RPMI7951 (cell line): ENCODE measurements at regions not wholly inside any gene's neighbourhood (a gene's known extent, or its start where the extent isn't known, plus 50 kb on each side); places are given as distances from the start of the nearest gene placed in this dataset.

Experiments
- DNase-seq: peaks from one replicate; pipeline ENCODE4 v3.0.0-alpha.2; 2012; ENCODE audit warnings: low read depth

DNA sequence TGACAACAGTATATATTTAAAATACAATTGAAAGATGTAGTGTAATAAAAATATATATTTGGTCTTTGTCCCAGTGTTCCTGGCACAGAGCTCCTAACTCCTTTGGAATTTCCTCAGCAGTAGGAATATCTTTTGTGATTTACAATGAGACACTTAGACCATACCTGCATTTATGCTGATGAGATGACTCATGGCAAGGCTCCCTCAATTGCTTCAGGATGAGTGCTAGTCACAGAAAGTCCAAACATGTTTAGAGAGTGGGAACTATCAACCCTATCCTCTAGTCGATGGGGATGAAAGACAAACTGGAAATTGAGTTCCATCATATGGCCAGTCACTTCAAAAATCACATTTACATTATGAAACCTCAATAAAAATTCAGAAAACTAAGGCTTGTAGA, 588.3 kb upstream of the LMCD1 start:
- DNase-seq = no peak

DNA sequence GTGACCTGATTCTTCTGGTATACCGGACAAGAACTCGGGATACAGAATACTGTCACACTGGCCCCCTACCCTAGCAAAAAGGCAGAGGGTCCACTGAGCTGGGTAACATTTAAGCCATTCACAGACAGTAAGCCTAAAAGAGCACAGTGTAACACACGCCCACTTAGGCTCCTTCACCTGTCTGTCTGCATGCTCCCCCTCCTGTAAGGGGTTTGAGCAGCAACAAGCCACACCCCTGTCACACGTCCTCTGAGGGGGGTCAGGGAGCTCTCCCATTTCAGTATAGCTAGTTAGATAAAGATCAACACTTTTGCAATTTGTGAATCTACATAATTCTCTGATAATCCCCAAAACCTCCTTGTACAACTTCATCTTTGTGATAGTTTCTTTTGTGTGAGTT, 586.3 kb upstream of the LMCD1 start:
- no peak for DNase-seq

DNA sequence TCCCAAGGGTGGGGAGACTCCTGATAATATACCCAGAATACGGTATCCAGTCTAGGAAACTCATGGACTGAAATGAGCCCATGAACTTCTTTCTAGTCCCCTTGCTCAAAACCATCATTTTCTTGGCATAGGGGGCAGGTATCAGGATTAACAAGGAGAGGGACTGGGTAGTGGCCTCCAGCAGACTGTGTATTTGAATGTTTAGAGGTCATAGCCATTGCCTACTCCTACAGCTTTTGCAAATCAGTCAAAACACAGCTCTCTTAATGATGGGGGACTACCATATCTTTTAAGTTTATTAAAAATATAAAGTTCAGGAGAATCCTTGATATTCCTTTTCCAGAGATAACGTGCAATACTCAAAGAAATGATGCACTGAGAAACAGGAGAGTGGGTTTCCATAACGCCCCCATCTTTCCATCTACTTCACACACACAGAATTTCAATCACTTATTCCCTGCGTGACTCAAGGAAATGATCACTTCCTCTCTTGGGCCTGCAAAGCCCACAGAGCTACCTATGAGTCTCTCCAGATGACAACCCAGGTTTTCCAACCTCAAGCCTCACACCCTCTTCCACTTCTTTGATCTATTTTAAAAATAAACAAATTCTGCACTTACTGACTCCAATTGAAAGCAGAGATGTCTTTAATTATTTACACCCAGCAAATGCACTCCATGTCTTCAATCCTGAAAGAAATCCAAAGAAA, 584.0 kb upstream of the LMCD1 start:
- no peak for DNase-seq

DNA sequence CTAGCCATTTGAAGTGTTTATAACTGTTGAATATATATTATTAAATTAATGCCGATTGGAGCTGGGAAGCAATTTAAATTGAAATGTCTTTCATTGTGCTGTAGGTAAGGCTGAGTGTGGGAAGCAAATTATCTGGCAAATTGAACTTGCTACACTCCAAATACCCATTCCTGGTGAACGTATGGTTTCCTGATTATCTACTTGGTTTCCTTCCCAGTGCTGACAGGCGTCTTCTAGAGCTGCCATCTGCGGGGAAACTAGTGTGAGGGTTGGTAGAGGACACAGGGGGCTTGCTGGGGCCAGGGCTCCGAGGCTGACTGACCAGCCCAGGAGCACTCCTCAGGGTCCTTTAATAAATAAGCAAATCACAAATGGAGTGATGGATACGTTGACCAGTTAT, 581.4 kb upstream of the LMCD1 start:
- no peak for DNase-seq

DNA sequence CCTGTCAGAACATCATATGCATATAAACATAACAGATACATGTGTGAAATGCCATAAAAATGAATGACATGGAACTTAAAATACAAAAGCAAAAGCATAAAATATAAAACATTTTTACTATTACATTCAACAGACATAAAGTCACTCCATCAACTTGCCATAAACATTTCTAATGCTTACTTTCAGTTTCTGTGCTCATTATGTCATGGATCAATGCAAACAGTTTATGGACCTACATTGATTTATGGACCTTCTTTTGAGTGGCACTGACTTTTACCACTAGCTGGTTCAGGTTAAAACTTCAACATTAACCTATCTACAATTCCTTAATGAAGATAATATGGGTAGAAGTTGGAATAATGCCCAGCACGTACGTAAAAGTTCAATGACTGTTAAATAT, 577.4 kb upstream of the LMCD1 start:
- DNase-seq = no peak

DNA sequence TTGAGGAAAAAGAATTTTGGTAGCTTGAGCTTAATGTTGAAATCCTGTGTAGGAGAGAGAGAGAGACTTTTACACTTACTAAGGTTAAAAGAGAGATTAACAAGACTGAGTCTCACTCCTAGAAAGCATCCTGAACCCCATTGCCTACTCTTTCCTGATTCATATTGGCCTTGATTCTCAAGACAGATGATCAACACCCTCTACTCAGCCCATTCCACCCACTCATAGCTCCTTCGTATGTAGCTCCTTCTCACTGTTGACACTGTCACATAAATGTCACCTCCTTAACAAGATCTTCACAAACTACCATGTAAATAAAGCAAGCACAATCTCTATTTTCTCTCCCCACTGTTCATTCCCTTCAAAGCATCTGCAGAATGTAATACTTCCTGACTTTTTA, 574.6 kb upstream of the LMCD1 start:
- DNase-seq = no peak

DNA sequence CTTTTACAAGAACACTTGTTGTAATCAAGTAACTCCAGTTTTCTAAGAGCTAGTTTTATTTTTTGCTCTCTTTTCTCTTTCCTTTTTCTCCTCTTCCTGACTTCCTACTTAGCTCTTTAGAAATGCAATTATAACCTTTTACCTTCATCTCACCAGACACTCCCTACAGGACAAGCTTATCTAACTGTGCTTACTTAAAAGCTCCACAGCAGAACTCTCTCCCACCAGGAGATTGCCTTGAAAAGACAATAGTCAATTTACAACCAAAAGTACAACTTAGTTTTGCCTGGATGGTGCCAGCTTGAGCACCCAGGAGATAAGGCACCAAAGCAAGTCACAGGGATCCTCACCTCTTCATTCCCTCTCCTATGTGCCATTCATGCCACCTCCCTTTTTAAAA, 573.8 kb upstream of the LMCD1 start:
- no peak for DNase-seq

DNA sequence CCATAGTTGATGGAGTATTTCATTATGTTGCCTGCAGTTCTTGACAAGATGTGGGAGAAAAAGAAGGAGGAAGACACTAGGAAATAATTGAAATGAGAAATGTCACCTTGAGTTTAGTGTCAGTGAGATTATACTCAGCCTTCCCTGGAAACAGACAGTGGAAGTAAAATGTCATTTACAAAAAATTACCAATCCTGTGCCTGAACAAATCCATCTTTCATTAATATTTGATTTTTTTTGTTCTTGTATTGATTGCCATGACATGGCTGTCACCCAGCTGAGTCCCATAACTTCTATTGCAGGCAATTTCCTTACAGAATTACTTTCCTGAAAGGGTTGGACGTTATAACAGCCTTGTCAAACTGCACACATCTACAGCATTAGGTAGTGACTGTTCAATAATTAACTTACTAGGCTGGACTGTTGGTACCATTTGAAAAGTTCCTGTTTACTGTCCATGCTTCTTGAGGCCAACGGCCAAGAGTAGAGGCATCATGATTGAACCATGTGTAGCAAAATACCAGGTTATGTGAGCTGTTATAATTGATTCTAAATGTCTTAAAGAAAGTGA, 572.2 kb upstream of the LMCD1 start:
- DNase-seq = no peak

DNA sequence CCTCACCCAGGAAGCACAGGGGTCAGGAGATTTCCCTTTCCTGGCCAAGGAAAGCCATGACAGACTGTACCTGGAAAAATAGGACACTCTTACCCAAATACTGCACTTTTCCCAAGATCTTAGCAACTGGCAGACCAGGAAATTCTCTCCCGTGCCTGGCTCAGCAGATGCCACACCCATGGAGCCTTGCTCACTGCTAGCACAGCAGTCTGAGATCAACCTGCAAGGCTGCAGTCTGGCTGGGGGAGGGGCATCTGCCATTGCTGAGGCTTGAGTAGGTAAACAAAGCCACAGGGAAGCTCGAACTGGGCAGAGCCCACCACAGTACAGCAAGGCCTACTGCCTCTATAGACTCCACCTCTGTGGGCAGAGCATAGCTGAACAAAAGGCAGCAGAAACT, 567.3 kb upstream of the LMCD1 start:
- no peak for DNase-seq

DNA sequence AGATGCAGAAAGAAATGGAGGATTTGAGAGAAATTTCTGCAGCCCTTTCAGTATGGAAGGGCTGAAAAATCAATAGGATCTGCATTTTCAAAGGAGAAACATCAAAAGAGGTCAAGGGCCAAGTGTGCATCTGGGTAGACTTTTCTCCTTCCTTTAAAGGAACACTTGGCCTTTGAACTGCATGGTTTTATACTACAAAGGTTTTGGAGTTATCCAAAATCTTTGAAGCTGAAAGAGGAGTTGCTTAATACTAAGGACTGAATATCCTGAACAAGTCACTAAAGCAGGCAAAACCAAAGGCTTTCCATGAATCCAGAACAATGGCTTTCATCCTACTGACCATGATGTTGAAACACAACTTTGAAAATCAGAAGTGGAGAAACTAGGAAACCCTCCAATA, 553.7 kb upstream of the LMCD1 start:
- DNase-seq = no peak

DNA sequence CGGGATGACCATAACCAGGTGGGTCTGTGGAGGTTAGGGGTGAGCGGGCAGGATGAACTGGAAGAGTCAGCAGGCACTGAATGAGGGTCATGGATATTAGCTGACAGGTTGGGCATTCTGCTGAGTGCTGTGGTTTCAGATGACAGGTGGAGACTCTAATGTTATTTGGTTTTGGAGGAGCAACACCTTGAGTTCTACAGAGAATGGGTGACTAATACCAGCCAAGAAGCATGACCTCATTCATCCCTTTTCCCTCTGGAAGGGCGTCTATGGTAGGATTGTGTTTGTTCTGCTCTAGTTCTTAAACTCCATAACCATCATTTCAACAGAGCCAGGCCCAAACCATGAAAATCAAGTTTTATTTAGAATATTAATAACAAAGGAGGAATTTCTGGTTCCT, 550.7 kb upstream of the LMCD1 start:
- DNase-seq = no peak

DNA sequence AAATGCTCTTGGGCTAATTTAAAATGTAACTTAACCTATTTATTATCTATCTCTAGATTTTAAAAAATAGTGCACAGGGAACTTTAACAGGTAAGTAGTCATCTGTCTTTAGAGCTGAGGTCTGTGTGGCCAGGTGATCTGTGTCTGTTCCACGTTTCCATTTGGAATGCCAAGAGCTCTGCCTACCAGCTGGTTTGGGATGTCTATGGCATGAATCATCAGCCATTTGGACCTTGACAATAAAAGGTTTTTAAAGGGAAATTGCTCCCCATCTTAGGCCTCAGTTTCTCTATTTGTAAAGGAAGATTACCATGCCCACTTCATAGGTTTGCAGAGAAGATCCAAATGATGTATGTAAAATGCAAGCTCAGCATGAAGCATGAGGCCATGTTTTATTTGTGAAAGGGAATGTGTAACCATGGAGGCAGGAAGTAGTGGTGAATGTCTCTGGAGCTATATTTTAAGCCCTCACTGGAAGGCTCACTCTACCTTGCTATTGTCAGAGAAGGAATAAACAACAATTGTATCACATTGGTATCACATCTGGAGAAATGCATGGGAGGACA, 548.1 kb upstream of the LMCD1 start:
- no peak for DNase-seq

DNA sequence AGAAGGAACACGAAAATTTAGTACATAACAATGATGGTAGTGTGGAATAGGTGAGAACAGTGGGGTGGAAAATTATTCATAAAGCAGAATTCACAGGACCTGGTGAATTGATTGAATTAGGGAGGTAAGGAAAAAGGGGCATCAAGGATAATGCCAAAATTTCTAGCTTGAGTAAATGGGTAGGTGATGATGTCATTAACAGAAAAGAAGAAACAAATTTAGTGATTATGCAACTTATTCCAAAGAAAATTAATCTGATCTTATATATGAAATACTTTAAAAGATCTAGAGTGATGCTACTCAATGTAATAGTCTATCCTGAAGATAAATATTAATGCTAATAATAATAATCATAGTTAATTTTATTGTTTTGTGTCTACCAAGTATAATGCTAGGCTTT, 544.6 kb upstream of the LMCD1 start:
- DNase-seq = no peak

DNA sequence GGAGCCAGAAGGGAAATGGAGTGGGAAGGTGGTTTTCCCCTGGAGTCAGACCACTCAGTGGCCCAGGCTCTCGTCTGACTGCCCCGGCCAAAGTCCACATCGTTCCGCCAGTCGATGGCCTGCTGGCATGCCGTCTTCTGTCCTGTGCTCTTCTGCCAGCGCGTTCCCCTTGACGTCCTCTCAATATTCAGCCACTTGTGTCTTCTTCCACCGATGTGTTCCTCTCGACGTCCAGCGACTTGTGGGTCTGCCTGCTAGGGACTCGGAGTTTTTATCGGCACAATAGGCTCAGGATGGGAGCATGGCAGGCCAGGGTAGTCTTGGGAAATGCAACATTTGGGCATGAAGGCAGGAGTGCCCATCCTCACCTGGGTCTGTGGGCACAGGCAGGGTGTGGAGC, 542.5 kb upstream of the LMCD1 start:
- no peak for DNase-seq

DNA sequence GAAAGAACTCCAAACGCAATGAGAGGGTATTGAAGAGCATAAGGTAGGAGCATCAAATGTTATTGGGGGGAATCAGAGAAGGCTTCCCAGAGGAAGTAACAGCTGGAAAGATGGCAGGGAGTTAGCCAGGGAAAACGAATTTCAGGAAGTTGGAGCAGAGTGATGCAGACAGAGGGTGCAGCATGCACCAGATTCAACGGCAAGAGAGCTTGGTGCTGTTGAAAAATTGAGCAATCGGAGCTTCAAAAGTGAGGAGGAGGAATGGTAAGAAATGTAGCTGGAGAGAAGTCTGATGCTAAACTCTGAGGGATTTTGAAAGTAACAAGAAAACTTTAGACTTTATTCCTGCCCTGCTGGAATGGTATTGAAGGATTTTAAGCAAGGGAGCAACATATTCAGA, 541.0 kb upstream of the LMCD1 start:
- DNase-seq = no peak

DNA sequence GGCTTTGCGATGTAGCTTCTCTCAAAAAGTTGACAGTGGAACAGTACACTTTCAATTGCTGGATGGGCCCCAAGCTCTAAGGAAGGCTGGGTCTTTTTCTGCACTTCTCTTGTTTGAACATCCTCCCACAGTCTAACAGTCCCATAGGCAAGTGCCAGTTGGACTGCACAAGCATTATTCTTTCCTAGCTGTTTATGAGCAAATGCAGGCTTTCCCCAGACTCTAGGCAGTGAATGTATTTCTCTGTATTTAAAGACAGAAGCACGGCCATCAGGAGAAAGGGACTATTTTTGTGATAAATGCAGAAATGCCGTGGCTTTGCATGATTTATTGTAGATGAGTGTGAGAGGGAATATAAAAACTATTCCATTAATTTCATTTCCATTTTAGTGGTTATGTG, 539.3 kb upstream of the LMCD1 start:
- no peak for DNase-seq

DNA sequence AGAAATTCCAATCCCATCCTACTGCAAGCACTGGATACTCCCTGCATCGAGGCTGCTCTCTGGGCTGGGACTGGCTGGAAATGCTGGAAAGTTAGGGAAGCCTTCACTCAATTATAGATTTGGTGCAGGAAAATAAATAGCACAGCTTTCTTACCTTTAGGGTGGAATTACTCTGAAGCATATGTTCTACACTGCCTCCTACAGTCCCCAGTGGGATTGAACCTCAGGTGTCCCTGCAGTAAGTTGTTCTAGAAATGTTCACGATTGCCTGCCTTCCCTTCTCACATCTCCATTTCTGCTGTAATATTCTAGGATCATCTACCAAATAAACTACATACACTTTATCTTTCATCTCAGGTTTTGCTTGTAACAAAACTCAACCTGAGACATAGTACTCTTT, 536.7 kb upstream of the LMCD1 start:
- no peak for DNase-seq

DNA sequence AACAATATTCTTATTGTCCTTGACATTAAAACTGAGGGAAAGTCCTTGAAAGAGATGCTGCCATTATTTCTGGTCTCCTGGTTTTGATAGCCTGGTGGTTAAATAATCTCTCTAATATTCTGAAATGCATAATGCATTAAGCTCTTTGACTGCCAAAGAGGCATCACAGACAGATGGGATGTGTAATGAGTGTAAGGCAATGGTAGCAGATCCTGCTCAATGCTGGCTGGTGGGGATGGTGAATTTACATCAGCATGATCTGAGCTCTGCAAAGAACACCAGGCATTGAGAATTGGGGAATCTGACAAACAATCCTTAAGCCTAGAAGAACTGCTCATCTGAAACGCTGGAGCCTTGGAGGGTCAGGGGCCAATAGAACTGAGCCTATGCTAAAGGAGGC, 528.6 kb upstream of the LMCD1 start:
- no peak for DNase-seq

DNA sequence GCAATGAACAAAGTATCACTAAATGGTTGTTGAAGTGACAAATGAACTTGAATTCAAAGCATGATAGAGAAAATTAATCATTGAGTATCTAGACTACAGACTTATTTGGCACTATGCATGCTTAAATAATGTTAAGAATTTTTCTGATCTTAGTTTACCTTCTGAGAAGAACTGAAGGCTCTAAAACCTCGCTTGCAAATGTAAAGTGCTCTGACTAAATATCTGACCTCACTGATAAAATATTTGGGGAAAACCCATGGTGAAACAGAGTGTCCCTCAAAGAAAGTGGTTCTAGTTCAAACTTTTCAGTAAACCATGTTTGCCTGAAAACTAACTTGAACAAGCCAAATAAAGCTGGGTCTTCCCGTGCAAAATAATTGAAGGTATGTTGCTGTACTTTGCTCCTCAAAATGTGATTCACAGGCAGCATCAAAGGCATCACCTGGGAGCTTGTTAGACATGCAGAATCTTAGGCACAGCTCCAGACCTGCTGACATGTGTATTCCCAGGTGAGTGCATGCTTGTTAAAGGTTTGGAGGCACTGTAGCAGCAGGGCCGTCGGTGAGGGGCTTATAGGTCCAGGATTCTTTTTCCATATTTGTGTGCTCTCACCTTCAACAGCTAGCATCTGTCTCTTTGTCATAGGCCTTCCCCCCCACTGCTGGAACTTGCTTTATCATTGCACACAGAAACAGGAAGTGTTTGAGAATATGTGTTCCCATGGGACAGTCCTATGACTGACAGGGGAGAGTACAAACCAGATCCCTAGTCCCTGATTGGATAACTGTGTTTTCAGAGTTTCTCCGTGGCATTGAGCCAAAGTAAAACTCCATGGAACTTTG, 524.2 kb upstream of the LMCD1 start:
- peak; percentile 72 for DNase-seq

DNA sequence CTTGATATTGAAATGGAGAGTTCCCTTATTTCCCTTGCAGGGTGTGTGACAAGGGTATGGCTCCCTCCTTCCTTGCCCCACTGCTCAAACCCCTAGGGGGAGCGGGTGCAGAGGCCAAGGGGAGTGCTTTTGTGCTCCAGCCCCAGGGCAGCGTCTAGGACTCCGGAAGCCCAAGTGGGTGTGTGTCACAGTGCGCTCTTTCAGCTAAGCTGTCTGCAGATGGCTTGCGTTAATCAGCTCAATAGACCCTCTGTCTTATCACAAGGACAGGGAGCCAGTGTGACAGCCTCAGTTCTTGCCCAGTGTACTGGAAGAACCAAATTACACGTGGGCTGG, 523.6 kb upstream of the LMCD1 start:
- peak; percentile 71 for DNase-seq

DNA sequence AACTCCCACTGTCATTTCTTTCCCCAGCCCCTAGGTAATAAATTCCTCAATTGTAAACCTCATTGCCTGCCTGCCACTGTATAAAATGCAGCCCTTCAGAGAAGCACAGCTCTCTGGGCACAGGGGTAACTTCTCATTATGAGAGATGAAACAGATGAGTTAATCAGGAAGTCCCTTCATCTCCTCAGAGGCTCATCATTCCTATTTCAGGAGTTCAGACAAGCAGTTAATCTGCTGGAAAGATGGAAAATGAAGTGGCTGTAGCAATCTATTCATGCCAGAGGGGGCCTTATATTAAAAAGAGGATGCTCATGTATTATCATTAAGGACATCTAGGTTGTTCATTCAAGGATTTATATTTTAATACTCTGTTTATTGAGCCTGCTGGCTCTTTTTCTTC, 519.5 kb upstream of the LMCD1 start:
- DNase-seq = no peak

DNA sequence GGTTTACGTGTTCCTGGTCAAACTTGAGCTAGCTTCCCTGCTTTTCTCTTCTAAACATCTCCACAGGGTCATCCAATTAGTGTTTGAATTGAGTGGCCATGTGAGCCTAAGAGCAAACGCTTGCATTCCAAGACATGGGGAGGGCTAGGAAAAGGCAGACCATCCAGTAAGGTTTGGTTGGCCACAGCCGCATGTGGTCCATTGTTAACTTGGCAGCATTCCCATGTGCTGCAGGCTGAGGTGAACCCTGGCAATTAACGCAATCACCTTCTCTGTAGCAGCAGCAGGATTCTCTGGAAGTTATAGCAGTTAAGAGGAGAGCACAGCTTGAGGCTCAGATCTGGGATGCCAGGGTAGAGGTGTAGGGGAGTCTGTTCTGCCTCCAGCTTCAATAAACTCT, 502.2 kb upstream of the LMCD1 start:
- DNase-seq = no peak

DNA sequence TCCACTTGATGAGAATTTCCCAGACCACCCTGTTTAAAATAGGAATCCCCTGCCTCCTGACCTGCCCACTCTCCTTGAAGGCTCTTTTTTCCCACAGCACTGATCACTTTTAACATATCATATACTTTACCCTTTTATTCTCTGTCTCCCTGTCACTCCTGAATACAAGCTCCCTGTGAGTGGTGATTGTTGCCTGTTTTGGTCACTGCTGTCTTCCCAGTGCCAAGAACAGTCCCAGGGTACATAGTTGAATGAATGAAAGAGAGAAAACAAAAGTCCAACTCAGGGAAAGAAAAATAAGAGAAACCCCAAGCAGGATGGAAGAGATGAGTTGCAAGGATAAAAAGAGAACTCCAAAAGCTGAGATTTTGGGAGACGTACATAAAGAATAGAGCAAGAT, 500.3 kb upstream of the LMCD1 start:
- DNase-seq = no peak
